ENCODE measurements at regions not wholly inside any gene's neighbourhood (a gene's known extent, or its start where the extent isn't known, plus 50 kb on each side); places are given as distances from the start of the nearest gene placed in this dataset.
A peak's percentile ranks its signal among the peaks of the same experiment; 100 is the strongest.
"Not testable (repeated sequence)": the region's sequence is repeated elsewhere in the genome, so short reads cannot be mapped to it uniquely, and the experiment has no call there.

DNA sequence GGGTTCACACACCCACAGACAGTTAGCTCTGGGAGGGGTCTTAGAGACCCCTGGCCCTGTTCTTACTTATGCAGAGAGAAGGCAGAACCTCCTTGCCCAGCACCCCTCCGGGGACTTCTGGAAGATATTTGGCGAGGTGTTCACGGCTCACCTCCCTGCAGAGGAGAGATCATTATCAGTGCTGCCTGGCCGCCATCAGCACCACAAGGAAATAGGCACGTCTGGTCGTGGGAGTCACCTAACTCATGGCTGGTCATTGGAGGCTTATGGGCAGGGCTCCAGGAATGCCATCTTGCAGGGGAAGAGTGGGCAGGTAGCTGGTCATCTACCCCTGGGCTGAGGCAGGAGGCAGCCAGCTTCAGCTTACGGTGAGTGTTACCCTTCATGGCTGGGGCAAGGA, 189.4 kb downstream of the RPS24 start:
- intact Hi-C loops (cut with DNase I): no loop called here
- ATAC-seq: no peak
- DNase-seq (ENCODE audit: low spot score): no peak

DNA sequence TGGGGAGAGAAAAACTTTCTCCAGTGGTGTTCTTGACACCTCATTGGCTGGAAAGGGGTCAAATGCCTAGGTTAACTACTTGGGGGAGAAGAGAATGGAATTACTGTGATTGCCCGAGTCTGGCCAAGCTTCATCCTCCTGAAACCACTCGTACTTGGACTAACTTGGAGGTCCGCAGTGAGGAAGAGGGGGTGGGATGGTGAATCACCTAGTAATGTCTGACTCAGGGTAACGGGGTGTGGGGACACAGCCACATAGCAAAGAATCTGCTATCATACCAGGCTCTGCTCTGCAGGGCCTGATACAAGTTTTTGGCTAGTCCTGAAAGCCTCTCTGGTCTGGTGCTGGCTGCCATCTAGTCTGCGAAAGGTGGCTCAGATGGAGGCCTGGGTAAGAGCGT, 190.9 kb downstream of the RPS24 start:
- ATAC-seq: no peak
- intact Hi-C loops (cut with DNase I): no loop called here
- DNase-seq (ENCODE audit: low spot score): no peak

GRCh38 chr10:78225594-78225993, 191.9 kb downstream of the RPS24 start:
- ATAC-seq: no peak
- intact Hi-C loops (cut with DNase I): no loop called here
- DNase-seq (ENCODE audit: low spot score): no peak

DNA sequence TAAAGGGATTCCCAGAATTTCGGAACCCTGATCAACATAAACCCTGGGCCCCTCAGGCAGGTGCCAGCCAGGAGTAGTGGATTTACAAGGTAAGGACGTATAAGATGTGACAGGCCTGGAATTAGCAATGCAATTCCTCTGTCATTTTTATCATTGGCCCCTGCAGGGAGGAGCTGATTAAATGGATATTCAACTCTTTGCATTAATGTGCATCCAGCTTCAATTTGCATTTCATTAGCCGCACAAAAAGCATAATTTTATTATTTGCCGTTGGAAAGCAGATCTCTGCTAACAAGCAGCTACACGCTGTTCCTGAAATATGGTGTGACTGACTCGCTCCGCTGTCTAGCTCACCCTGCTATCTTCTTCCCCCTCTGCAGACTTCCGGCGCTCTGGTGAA, 195.8 kb downstream of the RPS24 start:
- ATAC-seq: no peak
- intact Hi-C loops (cut with DNase I): no loop called here
- DNase-seq (ENCODE audit: low spot score): no peak

DNA sequence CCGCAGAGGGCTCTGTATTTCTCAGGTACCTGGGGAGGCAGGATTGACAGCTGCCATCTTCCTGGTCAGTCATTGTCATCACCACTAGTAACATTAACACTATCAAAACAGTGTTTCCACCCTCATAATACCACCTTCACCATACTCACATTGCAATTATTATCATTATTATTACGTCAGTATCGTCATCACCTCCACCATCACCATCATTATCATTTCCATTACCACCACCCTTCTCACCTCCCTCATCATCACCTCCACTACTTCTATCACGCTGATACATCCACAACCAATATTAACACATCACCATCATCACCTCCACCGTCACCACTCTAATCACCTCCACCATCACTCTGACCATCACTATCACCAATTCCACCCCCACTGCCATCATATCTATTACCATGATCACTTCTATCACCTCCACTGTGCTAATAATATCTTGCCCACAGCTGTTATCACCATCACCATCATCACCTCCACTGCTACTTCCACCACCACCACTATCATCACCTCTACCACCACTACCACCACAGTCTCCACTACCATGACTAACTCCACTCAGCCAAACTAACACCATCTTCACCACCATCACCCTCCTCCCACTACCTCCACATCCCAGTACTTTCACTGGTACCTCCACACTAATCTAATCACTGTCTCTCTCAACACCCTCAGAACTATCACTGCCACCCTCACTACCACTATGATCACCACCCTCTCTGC, 196.4 kb downstream of the RPS24 start:
- intact Hi-C loops (cut with DNase I): no loop called here

DNA sequence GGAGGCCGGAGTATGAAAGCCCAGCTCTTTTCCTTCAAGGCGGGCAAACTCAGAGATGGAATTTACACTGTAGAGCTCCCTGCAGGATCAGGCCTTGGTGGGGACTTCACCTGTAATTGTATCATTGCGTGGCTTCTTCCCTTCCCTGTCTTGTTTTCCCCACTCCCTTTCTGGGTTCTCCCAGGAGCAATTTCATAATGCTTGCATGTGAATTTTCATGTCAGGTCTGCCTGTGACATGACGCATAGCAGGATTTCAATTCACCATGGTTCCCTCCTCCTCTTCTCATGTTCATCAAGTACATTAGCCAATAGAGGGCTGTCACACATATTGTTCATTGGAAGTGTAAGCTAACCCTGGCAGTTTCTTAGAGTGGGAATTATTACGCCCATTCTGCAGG, 197.7 kb downstream of the RPS24 start:
- no peak for ATAC-seq
- no peak for DNase-seq (ENCODE audit: low spot score)
- intact Hi-C loops (cut with DNase I): no loop called here

More for the DNA sequence above, 196.4 kb downstream of the RPS24 start:
- DNase-seq (ENCODE audit: low spot score) (no peak), ATAC-seq (no peak)

GRCh38 chr10:78231939-78232338, 198.3 kb downstream of the RPS24 start:
- intact Hi-C loops (cut with DNase I): no loop called here

GRCh38 chr10:78236416-78237015, 202.9 kb downstream of the RPS24 start:
- intact Hi-C loops (cut with DNase I): no loop called here
- ATAC-seq (no peak), DNase-seq (ENCODE audit: low spot score) (no peak)

More at GRCh38 chr10:78231939-78232338, 198.3 kb downstream of the RPS24 start:
- ATAC-seq: peak; percentile 68
- DNase-seq (ENCODE audit: low spot score): no peak

- intact Hi-C loops (cut with DNase I); DNase-seq (ENCODE audit: low spot score); ATAC-seq: not testable (repeated sequence)
Observed at GRCh38 chr10:78237951-78238350, 204.3 kb downstream of the RPS24 start.

- DNase-seq (ENCODE audit: low spot score) (no peak), ATAC-seq (no peak)
- intact Hi-C loops (cut with DNase I): no loop called here
Observed at GRCh38 chr10:78247266-78247665, 213.6 kb downstream of the RPS24 start.

- DNase-seq (ENCODE audit: low spot score) (no peak), ATAC-seq (no peak)
- intact Hi-C loops (cut with DNase I): no loop called here
Observed at GRCh38 chr10:78247821-78248220, 214.2 kb downstream of the RPS24 start.

- peak; percentile 75 for ATAC-seq
- no peak for DNase-seq (ENCODE audit: low spot score)
- intact Hi-C loops (cut with DNase I): no loop called here
Observed at GRCh38 chr10:78248651-78249464, 215.2 kb downstream of the RPS24 start.

GRCh38 chr10:78249690-78250089, 216.0 kb downstream of the RPS24 start:
- intact Hi-C loops (cut with DNase I): no loop called here
- no peak for DNase-seq (ENCODE audit: low spot score)

GRCh38 chr10:78250313-78251015, 216.8 kb downstream of the RPS24 start:
- DNase-seq (ENCODE audit: low spot score) (no peak), ATAC-seq (no peak)
- intact Hi-C loops (cut with DNase I): no loop called here

More at GRCh38 chr10:78249690-78250089, 216.0 kb downstream of the RPS24 start:
- ATAC-seq: no peak

GRCh38 chr10:78251016-78251385, 217.3 kb downstream of the RPS24 start:
- intact Hi-C loops (cut with DNase I): no loop called here
- ATAC-seq (no peak), DNase-seq (ENCODE audit: low spot score) (no peak)

DNA sequence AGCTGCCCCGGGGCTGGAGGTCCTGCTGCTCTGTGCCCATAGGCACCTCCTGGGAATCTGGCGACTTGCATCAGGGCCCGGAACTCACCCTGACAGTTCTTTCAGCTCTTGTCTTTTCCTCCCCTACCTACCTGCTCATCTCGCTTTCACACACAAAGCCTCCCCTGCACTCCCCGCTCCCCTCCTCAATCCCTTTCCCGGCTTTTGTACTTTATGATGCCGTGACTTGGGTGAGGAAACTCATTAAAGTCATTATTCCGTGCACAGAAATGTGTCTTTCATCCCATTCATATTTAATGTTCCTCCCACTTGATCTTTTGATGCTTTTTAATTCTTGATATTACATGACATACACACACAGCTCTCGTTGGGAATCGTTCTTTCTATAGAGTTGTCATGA, 218.6 kb downstream of the RPS24 start:
- intact Hi-C loops (cut with DNase I): no loop called here
- ATAC-seq: no peak
- DNase-seq (ENCODE audit: low spot score): no peak

- no peak for DNase-seq (ENCODE audit: low spot score)
- no peak for ATAC-seq
- intact Hi-C loops (cut with DNase I): no loop called here
Observed at GRCh38 chr10:78253063-78253853, 219.6 kb downstream of the RPS24 start.

DNA sequence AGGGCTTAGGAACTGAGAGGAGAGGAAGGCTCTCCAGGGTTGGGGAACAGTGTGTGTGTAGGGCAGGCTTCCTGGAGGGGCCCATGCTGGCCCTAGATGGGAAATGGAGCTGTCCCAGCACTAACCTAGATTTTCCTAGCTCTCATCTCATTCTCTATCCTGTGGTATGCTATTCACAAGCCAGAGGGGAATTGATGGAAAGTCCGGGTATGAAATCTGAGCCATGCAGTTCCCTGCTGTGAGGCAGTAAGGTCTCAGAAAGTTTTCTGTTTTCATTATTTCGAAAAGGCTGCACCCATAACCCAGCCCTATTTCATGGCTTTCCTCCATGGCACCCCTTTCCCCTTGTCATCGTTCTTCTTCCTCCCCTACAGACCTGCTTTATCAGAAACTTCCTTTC, 220.3 kb downstream of the RPS24 start:
- DNase-seq (ENCODE audit: low spot score) (no peak), ATAC-seq (no peak)
- intact Hi-C loops (cut with DNase I): no loop called here

- intact Hi-C loops (cut with DNase I): no loop called here
- no peak for DNase-seq (ENCODE audit: low spot score)
- no peak for ATAC-seq
Observed at GRCh38 chr10:78255214-78255613, 221.6 kb downstream of the RPS24 start.

Data from sciatic nerve (tissue), 2 donors.